CD4-positive, alpha-beta T cell treated with Interleukin-6 at 100 ng/mL for 8 hours (primary cell): ENCODE measurements at regions not wholly inside any gene's neighbourhood (a gene's known extent, or its start where the extent isn't known, plus 50 kb on each side); places are given as distances from the start of the nearest gene placed in this dataset.
"Not testable (repeated sequence)": the region's sequence is repeated elsewhere in the genome, so short reads cannot be mapped to it uniquely, and the experiment has no call there.

Experiments
- DNase-seq: peaks from one replicate; pipeline ENCODE4 v3.0.0-alpha.2; 2020; ENCODE audit warnings: mixed read lengths, low spot score

DNA sequence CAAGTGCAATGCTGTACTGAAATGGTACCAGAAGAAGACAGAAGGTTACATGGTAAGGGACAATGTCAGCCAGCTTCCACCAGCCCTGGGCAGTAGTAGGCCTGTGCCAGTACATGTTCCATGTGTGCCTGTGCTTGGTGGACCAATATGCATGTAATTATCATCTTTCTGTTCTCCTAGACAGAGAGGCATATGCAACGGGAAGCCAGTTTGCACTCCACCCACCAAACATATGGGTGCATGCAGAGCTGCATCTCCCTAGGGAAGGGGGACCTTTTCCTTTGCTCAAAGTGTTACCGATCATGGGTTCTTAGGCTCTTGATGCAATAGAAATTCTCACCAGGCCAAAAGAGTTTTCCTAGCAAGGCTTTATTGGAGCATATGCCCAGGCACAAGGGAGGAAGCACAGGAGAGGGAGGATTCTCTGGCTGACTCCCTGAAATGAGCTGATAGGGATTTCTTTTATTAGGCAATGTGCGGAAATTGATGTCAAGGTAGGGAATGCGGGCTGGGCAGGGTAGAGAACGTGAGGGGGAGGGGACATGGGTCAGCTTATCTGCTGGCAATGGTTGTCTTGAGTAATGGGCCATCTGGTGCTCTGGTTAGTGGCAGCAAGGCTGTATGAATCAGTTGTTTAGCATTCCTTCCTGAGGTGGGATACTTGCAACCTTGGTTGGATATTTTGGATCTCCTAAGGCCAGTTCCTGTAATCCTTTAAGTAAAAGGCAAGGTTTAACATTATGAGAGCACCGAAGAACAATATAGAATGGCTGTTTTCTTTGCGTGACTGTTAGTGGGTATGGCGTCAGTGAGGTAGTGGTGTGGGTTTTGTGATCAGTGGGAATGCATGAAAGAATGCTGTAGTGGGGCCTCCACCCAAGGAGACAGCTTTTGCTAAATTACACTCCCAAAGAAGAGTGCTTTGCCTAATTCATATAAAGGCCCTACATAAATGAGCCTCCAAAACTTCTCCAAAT, 102.5 kb downstream of the CDRT15L2 start:
- DNase-seq = not testable (repeated sequence)

DNA sequence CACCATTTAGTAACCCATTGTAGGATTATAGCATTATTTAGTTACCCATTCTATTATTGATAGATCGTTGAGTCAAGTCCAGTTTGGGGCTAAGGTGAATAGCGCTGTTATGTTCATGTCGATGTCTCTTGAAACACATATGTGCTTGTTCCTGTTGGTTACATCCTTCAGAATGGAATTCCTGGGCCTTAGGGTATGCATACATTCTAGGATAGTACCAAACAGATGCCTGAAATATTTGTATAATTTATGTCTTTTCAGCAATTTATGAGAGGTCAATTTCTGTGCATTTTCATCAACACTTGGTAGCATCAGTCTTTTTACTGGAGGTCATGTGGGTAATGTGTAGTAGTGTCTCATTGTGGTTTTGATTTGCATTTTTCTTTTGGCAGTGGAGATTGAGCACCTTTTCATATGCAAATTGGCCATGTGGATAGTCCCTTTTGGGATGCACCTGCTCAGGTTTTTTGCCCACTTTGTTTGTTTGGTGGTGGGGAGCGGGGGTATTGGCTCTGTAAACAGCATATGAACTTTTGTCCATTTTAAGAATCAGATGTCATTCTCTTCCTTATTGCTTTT, 104.2 kb downstream of the CDRT15L2 start:
- DNase-seq = not testable (repeated sequence)

DNA sequence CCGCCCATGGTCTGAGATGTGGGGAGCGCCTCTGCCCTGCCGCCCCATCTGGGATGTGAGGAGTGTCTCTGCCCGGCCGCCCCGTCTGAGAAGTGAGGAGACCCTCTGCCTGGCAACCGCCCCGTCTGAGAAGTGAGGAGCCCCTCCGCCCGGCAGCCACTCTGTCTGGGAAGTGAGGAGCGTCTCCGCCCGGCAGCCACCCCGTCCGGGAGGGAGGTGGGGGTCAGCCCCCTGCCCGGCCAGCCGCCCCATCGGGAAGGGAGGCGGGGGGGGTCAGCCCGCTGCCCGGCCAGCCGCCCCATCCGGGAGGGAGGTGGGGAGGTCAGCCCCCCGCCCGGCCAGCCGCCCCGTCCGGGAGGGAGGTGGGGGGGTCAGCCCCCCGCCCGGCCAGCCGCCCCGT, 105.5 kb downstream of the CDRT15L2 start:
- DNase-seq = not testable (repeated sequence)

DNA sequence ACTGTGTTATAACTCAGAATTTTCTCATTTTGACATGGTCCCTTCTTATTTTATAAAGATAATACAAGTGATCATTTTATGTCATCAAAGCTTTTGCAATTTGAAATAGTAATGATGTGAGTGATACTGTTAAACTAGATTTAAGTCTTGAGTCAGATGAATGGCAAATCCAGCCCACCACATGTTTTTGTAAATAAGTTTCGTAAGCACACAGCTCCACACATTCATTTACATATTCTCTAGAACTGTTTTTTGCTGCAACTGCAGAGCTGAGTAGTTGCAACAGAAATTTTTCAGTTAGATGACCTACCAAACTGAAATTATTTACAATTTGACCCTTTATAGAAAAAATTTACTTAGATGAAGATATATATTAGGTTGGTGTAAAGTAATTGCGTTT, 108.1 kb downstream of the CDRT15L2 start:
- not testable (repeated sequence) for DNase-seq

DNA sequence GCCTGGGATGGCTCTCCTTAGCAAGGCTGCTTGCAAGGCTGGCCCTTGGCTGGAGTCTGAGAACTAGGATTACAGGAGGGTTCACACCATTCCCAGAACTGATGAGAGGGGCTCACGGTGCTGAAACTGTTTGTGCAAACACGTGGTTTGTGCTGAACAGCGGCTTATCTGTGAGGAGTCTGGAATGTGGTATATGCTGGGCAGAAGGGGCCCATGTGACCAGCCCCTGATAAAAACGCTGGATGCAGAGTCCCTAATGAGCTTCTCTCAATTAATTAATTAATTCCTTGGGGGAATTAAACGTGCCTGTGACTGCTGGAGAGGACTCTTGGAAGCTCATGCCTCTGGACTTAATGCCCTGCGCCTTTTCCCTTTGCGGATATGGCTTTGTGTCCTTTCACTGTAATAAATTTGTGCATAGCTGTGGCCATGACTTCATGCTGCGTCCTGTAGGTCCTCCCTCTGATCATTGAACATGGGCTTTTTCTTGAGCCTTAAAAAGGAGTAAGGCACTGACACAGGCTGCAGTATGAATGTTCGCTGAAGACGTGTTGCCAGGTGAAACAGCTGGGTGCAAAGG, 109.7 kb downstream of the CDRT15L2 start:
- DNase-seq = not testable (repeated sequence)

DNA sequence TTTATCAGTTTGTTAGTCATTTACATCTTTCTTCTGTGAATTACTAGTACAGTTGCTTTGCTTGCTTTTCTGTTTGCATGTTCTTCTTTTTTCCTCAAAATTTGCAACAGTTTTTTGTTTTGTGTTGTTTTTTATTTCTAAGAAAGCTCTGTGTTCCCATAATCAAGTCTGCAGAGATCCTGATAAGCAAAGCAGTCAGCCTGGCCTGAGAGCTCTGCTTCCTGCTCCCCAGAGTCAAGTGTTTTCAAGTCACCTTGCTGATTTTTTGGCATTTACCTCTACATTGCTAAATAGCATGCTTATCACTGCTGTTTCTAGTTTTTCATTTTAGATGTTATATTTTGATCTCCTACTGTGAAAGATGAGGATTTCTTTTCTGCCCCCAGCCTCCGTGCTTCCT, 113.2 kb downstream of the CDRT15L2 start:
- DNase-seq = not testable (repeated sequence)

DNA sequence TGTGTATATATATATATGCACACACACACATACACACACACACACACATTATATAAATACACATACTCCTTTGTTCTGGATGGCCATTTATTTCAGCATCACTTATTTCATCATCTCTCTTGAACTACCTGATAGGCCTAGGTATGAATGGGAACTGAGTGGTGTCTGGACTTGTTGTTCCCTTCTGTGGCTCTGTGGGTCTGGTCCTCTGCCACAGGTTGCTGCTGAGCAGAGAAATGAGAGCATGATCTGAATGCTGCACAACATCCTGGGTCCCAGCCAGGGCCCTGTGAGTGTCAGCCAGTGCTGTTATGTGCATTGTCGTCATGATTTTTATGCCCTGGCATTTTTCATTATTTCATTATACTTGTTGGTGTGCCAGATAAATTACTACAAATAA, 116.3 kb downstream of the CDRT15L2 start:
- DNase-seq = not testable (repeated sequence)

DNA sequence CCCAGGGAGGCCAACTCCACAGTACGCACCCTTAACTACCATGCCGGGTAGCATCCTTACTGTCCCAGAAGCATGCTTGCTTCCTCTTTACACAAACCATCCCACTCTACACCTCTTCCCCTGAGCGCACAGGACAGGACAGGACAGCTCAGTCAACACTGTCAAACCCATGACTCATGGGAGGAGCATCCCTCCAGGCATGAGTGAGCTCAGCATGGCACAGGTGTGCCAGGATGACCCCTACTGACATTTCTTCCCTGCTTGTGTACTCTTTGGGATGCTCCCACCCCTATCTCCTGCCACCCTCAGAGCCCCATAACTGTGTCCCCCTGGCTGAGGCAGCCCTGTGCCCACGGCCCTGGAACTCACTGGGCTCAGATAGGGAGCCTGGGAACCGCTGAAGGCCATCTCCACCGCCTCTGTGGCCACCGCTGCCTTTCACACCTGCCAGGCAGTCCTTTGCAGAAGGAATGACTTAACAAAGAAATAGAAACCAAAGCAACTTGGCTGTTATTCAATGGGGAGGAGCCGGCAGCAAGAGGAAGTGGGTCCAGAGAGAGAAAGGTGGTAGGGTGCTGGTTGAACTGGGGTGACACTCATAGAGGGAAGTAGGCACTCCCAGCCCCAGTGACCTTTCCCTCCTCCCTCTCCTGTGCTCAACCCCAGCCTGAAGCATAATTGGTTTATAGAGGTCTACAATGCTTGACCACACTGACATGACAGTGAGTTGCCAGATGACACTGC, 119.1 kb downstream of the CDRT15L2 start:
- DNase-seq = peak; percentile 7

DNA sequence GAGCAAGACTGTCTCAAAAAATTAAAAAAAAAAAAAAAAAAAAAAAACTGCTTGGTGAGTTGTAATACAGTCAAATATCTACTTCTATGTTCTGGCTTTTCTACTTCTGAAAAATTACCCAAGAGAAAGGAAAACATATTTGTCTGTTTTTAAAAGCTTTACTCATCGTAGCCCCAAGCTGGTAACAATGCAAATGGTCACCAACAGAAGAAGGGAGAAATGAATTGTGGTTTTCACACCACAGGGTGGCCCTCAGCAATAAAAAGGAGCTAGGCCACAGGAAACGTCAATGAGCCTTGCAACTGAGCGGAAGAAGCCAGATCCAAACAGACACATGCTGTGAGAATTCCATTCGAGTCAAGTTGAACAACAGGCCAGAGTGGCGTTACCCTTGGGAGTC, 121.0 kb downstream of the CDRT15L2 start:
- DNase-seq = not testable (repeated sequence)

DNA sequence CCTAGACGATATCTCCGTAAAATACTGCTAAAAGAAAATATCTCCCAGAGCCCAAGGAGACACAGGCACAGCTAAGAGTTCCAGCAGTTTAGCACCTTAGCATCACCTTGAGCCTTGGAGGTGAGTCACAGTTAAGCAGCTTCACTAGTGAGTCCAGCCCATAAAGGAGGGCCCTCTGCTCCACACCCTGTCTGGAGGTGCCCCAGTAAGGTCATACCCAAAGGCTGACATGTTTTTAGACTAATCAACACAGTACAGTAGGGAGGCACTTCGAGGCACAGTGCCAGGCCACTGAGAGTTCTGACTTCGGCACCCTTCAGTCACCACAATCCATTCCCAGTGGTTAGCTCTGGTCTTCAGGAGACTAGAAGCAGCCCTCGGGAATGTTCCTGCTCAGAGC, 121.8 kb downstream of the CDRT15L2 start:
- not testable (repeated sequence) for DNase-seq

DNA sequence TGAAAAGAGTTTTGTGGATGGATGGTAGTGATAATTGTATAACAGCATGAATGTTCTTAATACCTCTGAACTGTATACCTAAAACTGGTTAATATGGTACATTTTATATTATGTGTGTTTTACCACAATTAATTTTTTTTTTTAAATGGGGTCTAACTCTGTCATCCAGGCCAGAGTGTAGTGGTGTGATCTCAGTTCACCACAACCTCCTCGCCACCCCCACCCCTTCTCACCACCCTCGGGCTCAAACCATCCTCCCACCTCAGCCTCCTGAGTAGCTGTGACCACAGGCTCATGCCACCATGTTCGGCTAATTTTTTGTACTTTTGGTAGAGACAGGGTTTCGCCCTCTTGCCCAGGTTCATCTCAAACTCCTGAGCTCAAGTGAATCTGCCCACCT, 123.2 kb downstream of the CDRT15L2 start:
- no peak for DNase-seq

DNA sequence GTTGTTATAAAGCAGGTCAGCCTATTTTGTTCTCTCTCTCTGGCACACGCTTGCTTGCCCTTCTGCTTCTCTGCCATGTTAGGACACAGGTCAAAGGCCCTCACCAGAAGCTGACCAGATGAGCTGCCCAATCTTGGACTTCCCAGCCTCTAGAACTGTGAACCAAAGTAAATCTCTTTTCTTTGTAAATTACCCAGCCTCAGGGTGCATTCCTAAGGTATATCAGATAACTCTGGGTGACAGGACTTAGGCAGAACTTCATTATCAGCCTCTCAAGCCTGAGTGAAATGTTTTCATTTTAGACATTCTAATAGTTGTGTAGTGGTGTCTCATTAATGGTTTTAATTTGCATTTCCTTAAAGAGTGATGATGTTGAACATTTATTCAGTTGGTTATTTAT, 124.3 kb downstream of the CDRT15L2 start:
- no peak for DNase-seq

DNA sequence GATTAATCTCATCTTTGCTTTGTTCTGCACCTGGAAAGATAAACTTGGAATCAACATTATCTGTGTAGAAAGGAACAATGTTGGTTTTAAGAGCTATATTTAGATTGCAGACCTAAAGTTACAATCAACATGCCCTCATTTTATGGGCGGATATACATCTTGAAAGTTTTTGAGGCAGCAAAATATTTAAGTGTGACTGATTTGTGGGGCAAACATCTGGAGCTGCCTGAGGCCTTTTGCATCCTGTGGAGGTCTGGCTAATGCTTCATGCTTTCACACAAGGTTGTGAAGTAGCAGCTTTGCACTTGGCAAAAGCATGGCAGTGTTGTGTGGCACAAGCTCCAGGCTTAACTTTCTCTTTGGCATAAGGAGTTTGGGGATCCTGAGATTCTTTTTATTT, 125.7 kb downstream of the CDRT15L2 start:
- DNase-seq = not testable (repeated sequence)

DNA sequence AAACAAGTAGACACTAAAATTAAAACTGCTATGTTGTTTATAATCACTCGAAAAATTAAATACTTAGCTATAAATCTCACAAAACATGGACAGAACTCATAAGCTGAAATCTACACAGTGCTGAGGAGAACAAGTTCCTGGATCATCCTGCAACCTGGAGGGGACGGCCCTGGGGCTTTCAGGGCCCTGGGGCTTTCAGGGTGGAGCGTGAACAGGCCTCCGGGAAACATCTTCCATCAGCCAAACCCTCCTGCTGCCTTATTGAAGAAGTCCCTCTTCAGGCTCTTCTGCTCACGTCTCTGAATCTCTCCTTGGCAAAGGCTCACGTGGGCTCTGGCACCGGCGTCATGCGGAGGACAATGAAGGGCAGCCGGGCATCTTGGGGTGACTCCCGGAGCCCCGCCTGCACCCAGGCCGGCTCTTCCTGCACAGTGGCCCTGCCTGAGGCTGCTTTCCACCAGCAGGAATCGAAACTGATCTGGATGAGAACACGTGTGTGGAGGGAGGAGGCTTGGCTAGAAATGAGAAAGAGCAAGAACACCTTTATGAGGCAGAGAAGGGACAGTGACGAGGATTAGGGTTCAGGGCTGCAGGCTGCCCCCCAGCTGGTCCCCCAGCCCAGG, 127.3 kb downstream of the CDRT15L2 start:
- DNase-seq = no peak

DNA sequence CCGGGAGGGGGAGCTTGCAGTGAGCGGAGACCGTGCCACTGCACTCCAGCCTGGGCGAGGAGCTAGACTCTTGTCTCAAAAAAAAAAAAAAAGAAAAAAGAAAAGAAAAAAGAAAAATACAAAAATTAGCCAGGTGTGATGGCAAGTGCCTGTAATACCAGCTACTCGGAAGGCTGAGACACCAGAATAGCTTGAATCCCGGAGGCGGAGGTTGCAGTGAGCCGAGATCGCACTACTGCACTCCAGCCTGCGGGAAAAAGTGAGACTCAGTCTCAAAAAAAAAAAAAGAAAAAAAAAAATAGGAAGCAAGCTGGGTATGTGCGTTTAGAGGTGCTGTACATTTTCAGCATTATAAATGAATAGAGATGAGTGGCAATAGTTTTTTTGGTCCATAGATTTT, 129.3 kb downstream of the CDRT15L2 start:
- DNase-seq = not testable (repeated sequence)

DNA sequence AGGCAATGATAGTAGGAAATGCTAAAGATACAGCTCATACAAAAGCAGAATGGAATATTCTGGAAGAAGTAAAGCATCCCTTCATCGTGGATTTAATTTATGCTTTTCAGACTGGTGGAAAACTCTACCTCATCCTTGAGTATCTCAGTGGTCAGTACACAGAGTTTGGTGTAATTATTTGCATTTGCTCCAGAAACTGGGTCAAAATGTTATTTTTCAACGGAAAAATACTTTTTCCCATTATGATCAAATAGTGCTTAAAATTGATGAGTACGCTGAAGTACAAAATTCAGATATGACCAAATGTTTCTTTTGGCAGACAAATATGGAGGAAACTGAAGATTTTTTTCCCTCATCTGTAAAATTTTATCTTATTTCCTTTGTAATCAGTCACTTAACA, 137.0 kb downstream of the CDRT15L2 start:
- DNase-seq = not testable (repeated sequence)

DNA sequence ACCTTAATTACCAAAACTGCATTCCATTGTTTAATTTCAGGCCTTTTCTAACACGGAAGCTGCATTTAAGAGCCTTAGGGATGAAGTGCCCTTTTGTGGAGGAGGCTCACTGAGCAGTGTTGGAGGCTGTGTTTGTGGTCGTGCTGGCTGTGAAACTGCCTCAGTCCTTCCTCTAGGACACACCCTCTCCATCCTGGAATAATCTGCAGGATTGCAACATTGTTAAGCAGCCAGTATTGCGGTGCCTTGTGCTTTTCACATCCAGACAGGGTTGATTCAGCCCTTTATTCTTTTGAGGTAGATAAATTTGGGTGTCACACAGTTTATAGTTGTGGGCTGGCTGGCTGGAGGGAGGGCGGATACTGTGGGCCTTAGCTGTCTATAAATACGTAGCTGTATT, 141.6 kb downstream of the CDRT15L2 start:
- no peak for DNase-seq

DNA sequence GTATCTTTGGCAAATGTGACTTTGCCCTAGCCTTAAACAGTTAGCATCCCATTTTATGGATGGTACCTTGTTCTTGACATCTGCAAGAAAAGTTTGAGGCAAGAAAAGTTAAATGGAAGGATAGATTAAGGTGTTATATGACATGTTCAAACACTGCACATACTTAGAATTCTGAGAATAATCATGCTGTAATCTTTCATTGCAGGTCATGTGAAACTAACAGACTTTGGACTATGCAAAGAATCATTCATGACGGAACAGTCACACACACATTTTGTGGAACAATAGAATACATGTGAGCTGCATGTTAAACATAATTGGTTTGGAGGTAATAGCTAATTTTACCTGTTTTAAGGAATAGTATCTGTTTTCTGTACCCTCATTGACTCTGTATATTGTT, 144.9 kb downstream of the CDRT15L2 start:
- not testable (repeated sequence) for DNase-seq

DNA sequence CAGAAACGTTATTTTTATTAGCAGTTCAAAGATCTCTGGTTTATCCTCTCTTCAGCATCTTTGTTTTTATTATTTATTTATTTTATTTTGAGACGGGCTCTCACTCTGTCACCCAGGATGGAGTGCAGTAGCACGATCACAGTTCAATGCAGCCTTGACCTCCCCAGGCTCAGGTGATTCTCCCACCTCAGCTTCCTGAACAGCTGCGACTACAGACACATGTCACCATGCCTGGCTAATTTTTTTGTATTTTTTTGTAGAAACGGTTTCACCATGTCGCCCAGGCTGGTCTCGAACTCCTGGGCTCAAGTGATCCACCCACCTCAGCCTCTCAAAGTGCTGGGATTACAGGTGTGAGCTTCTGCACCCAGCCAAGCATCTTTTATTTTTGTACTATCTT, 147.7 kb downstream of the CDRT15L2 start:
- DNase-seq = not testable (repeated sequence)

DNA sequence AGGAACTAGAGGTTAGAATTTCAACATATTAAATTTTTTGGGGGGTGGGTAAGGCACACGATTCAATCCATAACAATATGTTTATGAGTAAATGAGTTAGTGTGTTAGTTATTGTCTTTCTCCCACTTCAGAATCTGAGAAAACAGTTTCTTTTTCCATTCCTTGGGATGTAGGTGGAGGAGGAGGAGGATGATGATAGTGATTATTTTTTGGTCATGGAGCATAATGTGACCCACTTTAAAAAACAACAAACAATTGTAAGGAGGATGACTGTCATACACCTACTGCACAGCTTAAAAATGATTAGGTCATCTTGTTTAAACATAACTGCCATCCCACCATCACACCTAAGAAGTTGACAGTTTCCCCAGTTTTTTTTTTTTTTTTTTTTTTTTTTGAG, 148.7 kb downstream of the CDRT15L2 start:
- no peak for DNase-seq

DNA sequence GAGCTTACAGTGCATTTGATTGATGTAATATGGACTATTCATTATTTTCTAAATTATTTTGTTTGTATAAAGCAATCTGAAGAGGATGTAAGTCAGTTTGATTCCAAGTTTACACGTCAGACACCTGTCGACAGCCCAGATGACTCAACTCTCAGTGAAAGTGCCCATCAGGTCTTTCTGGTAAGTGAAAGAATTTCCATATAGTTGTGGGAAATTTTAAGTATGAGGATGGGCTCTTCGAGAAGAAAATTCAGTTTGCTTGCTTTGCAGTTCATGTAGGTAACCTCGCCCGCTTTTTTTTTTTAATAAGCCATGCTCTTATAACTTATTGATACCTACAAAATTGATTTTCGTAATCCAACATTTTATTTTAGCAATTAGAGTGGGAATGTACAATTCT, 151.6 kb downstream of the CDRT15L2 start:
- DNase-seq = not testable (repeated sequence)

DNA sequence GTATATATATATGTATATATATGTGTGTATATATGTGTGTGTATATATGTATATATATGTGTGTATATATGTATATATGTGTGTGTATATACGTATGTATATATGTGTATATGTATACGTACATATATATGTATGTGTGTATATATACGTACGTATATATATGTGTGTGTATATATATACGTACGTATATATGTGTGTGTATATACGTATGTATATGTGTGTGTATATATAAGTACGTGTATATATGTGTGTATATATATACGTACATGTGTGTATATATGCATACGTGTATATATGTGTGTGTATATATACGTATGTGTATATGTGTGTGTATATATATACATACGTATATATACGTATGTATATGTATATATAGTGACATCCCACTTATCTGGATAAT, 154.4 kb downstream of the CDRT15L2 start:
- DNase-seq = no peak
